GM19240 (cell line): ENCODE measurements at regions not wholly inside any gene's neighbourhood (a gene's known extent, or its start where the extent isn't known, plus 50 kb on each side); places are given as distances from the start of the nearest gene placed in this dataset.

Experiments
- DNase-seq: peaks from one replicate; pipeline ENCODE4 v3.0.0; 2011; ENCODE audit warnings: low spot score; ENCODE audit not compliant: insufficient read length

- no peak for DNase-seq
These were observed 82.0 kb upstream of the ATP11B start for GRCh38 chr3:182711261-182711683.

GRCh38 chr3:182711853-182712252, 81.5 kb upstream of the ATP11B start:
- DNase-seq, result no peak

DNA sequence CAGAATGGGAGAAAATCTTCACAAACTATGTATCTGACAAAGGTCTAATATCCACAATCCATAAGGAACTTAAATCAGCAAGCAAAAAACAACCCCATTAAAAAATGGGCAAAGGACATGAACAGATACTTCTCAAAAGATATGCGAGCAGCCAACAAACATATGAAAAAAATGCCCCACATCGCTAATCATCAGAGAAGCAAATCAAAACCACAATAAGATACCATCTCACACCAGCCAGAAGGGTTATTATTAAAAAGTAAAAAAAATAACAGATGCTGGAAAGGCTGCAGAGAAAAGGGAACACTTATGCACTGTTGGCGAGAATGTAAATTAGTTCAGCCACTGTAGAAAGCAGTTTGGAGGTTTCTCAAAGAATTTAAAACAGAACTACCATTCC, 80.2 kb upstream of the ATP11B start:
- no peak for DNase-seq

- DNase-seq, result no peak
These were observed 79.4 kb upstream of the ATP11B start for GRCh38 chr3:182713743-182714517.

- no peak for DNase-seq
These were observed 78.3 kb upstream of the ATP11B start for GRCh38 chr3:182715006-182715405.

- DNase-seq, result no peak
These were observed 77.1 kb upstream of the ATP11B start for GRCh38 chr3:182716114-182716688.

- DNase-seq, result peak; percentile 21
These were observed 76.1 kb upstream of the ATP11B start for GRCh38 chr3:182717216-182717615.

DNA sequence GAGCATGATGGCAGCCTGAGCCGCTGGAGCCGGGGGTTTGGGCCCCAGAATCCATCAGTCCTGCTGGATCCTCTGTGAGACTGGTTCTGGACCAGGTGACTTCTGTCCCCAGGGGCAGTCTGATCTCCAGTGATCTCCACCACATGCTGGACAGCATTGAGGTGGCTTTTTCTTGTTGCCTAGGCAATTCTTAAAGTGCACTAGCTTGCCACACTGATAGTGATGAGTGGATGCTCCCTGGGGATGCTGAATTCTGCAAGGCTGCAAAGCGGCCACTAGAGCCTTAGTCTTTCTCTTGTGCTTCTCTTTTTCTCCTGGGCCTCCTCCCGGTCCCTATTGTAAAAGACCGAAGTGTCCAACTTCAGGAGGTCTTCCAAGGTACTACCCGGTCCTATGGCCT, 70.4 kb upstream of the ATP11B start:
- DNase-seq, result no peak

DNA sequence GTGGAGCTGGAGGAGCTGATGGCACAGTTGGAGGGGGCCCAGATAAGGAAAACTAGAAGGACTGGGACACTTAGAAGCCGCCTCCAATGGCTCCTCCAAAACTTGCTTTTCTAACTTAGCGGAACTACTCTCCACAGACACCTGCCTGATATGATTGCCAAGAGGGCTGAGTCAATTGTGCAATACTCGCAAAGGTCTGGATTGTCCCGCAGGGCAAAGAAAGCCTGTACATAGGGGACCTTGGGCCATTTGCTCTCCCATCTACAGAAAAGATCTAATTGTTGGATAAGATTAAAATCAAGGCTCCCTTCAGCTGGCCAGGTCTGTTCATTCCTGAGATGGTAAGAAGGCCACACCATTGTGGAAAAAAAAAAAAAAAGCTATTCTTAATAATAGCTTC, 69.7 kb upstream of the ATP11B start:
- no peak for DNase-seq

DNA sequence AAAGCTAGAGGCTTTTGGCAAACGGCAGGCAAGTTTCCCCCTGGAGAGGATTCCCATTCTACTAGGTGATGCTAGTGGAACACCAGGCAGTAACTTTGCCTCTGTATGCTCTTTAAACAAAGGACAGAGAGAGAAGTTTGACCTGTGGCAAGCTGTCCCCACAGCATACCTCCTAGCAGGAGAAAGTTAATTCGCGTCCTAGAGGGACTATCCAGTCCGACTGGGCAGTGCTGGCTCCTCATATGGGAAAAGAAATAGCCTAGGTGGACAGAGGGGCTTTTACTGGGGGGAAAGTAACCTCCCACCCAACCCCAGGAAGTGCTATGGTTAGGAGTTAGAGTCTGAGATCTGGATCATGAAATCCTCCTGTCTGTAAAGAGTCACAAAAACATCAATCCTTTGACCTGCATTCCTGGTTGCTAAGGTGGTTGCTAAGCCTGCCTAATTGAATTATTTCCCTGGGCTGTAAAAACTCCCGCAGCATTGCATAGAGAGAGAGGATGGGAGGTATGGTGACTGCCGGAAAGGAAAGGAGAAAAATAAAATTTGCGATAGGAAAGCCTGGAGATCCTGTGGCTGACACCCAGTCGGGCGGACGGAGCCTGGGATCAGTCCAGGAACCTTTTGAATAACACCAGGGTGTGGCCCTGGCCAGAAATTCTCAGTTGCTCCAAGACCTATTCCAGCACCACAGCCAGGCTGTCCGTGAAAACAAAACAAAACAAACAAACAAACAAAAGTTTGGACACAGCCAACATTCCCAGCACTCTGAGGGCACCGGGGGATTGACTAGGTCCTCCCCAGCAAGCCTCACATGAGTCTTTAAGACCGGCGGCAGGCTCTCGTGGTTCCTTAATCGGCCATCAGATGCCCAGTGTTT, 67.7 kb upstream of the ATP11B start:
- DNase-seq, result no peak

DNA sequence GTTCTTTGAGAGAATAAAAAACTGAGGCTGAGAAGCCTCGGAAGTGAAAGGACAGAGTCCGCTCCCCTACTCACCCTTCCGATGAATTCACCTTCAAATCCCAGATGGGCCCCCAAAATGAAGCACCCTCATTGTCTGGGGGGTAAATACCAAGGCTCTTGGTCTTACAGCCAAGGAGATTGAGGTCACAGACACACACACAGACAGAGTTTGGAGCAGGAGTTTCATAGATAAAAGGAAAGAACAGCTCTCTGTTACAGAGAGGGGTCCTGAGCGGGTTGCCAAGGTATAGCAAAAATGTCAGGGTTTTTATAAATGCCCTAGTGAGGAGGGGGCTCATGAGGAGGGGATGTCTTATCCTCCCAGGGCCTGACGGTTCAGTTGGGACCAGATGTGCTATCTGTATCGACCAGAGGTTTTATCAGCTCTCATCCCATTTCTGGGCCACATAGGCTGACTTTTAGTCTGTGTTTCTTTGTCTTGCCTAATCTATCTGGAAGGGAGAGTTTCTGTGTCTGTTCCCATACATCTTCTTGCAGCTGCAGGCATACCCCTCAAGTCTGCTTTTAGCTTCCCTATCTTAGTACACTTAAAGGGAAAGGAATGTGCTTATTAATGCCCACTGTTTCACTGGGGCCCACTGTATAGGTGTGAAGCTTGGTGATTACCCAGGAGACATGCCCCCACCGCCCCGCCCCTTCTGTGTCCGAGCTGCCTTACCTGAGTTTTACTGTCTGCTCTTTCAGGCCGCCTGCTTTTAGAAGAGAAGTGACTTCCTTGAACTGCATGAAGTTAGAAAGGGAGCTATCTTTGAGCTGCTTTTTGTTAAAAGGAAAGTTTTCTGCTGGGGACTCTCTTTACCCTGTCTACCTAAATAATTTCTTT, 66.8 kb upstream of the ATP11B start:
- DNase-seq, result no peak

DNA sequence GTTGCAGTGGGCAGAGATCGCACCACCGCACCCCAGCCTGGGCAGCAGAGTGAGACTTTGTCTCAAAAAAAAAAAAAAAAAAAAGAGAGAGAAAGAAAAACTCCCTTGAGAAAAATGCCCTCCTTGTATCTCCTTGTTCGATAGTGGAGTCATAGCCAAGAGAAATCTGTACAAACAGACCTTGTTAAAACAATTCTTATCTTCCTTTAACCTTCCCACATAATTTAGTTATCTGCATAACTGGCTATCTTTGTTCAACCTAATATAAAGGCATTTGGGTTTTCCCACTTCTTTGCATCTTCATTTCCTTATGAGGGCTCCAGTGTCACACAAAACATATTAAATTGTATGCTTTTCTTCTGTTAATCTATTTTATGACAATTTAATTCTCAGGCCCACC, 65.1 kb upstream of the ATP11B start:
- DNase-seq, result no peak

DNA sequence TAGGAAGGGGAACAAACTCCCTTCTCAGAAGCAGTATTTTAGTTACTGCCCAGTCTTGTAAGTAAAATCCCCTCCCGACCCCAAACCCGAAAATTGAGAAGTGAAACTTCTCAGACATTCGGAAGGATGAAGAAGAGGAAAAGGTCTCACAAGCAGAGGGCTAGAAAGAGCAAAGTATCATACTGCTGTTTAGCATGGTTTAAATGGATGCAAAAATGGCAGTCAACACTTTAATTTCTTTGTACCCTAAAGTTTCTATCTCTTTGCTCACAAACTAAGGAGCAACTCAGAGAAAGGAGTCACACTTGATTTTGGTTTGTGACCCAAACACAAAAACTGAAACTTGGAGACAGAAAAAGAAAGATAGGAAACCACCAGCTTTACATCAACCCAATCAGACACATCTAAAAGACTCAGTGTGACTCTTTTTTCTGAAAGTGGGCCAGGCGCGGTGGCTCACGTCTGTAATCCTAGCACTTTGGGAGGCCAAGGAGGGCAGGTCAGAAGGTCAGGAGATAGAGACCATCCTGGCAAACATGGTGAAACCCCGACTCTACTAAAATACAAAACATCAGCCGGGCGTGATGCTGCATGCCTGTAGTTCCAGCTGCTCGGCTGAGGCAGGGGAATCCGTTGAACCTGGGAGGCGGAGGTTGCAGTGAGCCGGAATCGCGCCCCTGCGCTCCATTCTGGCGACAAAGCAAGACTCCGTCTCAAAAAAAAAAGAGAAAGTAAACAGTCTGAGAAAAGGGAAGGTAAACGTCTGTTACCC, 63.2 kb upstream of the ATP11B start:
- peak; percentile 27 for DNase-seq

- DNase-seq, result no peak
These were observed 62.6 kb upstream of the ATP11B start for GRCh38 chr3:182730675-182731042.

DNA sequence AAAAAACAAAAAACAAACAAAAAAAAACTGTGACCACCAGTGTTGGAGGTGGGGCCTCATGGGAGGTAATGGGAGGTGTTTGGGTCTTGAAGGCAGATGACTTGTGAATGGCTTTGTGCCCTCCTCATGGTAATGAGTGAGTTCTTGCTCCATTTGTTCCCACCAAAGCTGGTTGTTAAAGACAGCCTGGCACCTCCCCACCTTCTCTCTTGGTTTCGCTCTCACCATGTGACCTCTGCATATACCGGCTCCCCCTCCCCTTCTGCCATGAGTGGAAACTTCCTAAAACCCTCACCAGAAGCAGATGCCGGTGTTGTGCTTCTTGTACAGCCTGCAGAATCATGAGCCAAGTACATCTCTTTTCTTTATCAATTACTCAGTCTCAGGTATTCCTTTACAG, 61.5 kb upstream of the ATP11B start:
- DNase-seq, result no peak

GRCh38 chr3:182732232-182733015, 60.9 kb upstream of the ATP11B start:
- no peak for DNase-seq

- no peak for DNase-seq
These were observed 57.6 kb upstream of the ATP11B start for GRCh38 chr3:182735672-182736071.

DNA sequence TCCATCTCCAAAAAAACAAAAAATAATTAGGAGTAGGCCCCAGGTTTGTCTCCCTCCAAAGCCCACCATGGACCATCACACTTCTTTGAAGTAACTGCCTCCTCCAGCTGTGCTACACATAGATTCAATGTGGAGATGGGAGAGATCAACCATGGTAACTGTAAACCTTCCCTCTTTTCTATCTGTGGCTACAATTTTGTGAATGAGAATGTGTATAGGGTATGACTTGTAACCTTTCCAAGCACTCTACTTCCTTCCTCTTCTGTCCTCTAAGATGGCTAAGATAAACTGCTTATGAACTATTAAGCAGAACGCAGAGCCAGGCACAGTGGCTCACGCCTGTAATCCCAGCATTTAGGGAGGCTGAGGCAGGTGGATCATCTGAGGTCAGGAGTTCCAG, 55.5 kb upstream of the ATP11B start:
- no peak for DNase-seq

DNA sequence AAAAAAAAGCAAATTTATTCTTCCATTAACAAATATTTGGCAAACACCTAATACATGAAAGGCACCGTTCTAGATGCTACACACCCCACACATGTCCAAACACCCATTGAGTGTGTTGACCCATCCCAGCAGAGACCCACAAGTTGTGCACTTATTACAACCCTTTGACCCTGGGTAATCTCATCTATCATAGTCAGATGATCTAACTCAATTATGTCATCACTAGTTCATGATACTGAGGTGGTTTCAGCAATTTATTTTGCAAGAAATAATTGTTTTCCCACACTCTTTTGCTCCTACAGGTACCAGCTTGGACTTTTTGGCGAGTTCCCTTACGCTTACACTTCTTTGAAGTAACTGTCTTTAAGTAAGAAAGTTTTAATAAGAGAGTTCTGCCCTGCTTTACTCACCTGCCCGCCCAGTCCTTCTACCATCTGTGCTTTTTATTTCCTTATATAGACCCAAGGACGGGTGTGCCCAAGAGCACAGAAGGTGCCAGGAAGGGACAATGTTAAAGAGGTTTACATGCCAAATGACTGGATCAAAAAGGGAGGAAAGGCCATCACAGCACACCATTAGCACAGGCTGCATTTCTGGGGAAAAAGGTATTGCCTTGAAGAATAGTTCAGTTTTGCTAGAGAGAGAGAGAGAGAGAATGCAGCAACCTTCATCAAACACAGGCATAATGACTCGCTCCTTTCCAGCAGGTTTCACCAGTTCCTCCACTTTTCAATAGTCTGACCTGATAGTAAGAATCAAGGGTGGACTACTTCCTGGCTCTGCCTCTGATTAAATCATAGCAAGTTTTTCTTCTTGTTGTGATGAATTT, 54.5 kb upstream of the ATP11B start:
- DNase-seq, result no peak
